ENCODE measurements at regions not wholly inside any gene's neighbourhood (a gene's known extent, or its start where the extent isn't known, plus 50 kb on each side); places are given as distances from the start of the nearest gene placed in this dataset.

- no peak for DNase-seq (ENCODE audit: low read depth)
These were observed 392.2 kb downstream of the ETS1 start for GRCh38 chr11:128195057-128195751.

GRCh38 chr11:128194216-128194615, 393.1 kb downstream of the ETS1 start:
- DNase-seq (ENCODE audit: low read depth), result no peak

GRCh38 chr11:128193615-128194014, 393.7 kb downstream of the ETS1 start:
- no peak for DNase-seq (ENCODE audit: low read depth)

- no peak for DNase-seq (ENCODE audit: low read depth)
These were observed 397.0 kb downstream of the ETS1 start for GRCh38 chr11:128190312-128190711.

- DNase-seq (ENCODE audit: low read depth), result no peak
These were observed 397.5 kb downstream of the ETS1 start for GRCh38 chr11:128189823-128190222.

GRCh38 chr11:128188346-128189004, 398.9 kb downstream of the ETS1 start:
- no peak for DNase-seq (ENCODE audit: low read depth)

- no peak for DNase-seq (ENCODE audit: low read depth)
These were observed 399.5 kb downstream of the ETS1 start for GRCh38 chr11:128187835-128188234.

GRCh38 chr11:128187377-128187776, 400.0 kb downstream of the ETS1 start:
- DNase-seq (ENCODE audit: low read depth), result no peak

- DNase-seq (ENCODE audit: low read depth), result no peak
These were observed 402.4 kb downstream of the ETS1 start for GRCh38 chr11:128184981-128185380.

- DNase-seq (ENCODE audit: low read depth), result no peak
These were observed 404.5 kb downstream of the ETS1 start for GRCh38 chr11:128182844-128183243.

GRCh38 chr11:128181984-128182383, 405.4 kb downstream of the ETS1 start:
- no peak for DNase-seq (ENCODE audit: low read depth)

- no peak for DNase-seq (ENCODE audit: low read depth)
These were observed 406.3 kb downstream of the ETS1 start for GRCh38 chr11:128181088-128181480.

- DNase-seq (ENCODE audit: low read depth), result peak; percentile 94
These were observed 406.8 kb downstream of the ETS1 start for GRCh38 chr11:128180441-128181087.

GRCh38 chr11:128179512-128179911, 407.8 kb downstream of the ETS1 start:
- peak; percentile 70 for DNase-seq (ENCODE audit: low read depth)

- DNase-seq (ENCODE audit: low read depth), result no peak
These were observed 408.3 kb downstream of the ETS1 start for GRCh38 chr11:128179039-128179438.

GRCh38 chr11:128174465-128175291, 412.7 kb downstream of the ETS1 start:
- DNase-seq (ENCODE audit: low read depth), result peak; percentile 79

- DNase-seq (ENCODE audit: low read depth), result peak; percentile 84
These were observed 415.1 kb downstream of the ETS1 start for GRCh38 chr11:128172046-128172878.

GRCh38 chr11:128171506-128171905, 415.9 kb downstream of the ETS1 start:
- peak; percentile 88 for DNase-seq (ENCODE audit: low read depth)

- DNase-seq (ENCODE audit: low read depth), result no peak
These were observed 421.8 kb downstream of the ETS1 start for GRCh38 chr11:128165572-128165971.

- no peak for DNase-seq (ENCODE audit: low read depth)
These were observed 423.1 kb downstream of the ETS1 start for GRCh38 chr11:128164080-128164741.

GRCh38 chr11:128161994-128162393, 425.4 kb downstream of the ETS1 start:
- DNase-seq (ENCODE audit: low read depth), result no peak
